ENCODE measurements at regions not wholly inside any gene's neighbourhood (a gene's known extent, or its start where the extent isn't known, plus 50 kb on each side); places are given as distances from the start of the nearest gene placed in this dataset.

- H3K27me3 ChIP-seq (ENCODE audit: control insufficient read depth, insufficient read depth), result no peaks in the 10 kb centered on the region
- DNase-seq (no peak), ATAC-seq (no peak)
- no peaks in the 10 kb centered on the region for H3K4me1 ChIP-seq (ENCODE audit: control insufficient read depth, insufficient read depth, low read length)
- intact Hi-C loops (cut with DNase I), result no loop called here
- no peak overlapping the region for H3K27ac ChIP-seq (ENCODE audit: low read length)
- H3K9me3 ChIP-seq (ENCODE audit: control insufficient read depth, low read length), result no peaks in the 10 kb centered on the region
- no peak overlapping the region for H3K4me3 ChIP-seq (ENCODE audit: low read length)
- 95% methylated on average over 3 of the region's 3 CpGs for WGBS
Observed at GRCh38 chr2:220932041-220932440, 640.1 kb downstream of the EPHA4 start.

GRCh38 chr2:220935789-220936321 is 636.2 kb downstream of the EPHA4 start:
- Histone ChIP-seq H3K4me1 (ENCODE audit: control insufficient read depth, insufficient read depth, low read length) (peaks cover 2% of the 10 kb centered on the region), H3K27me3 (ENCODE audit: control insufficient read depth, insufficient read depth) (no peaks in the 10 kb centered on the region), H3K4me3 (ENCODE audit: low read length) (peak overlapping the region; percentile 23), H3K9me3 (ENCODE audit: control insufficient read depth, low read length) (no peaks in the 10 kb centered on the region), H3K27ac (ENCODE audit: low read length) (peak overlapping the region; percentile 88)
- 70% methylated on average over 8 of the region's 8 CpGs for WGBS
- intact Hi-C loops (cut with DNase I), result no loop called here
- ATAC-seq (peak; percentile 29 to 58), DNase-seq (peak in 1 of 3 donors; percentile 59)

- Histone ChIP-seq H3K4me1 (ENCODE audit: control insufficient read depth, insufficient read depth, low read length) (peaks cover 3% of the 10 kb centered on the region), H3K27me3 (ENCODE audit: control insufficient read depth, insufficient read depth) (no peaks in the 10 kb centered on the region), H3K9me3 (ENCODE audit: control insufficient read depth, low read length) (no peaks in the 10 kb centered on the region), H3K27ac (ENCODE audit: low read length) (peak overlapping the region; percentile 98), H3K4me3 (ENCODE audit: low read length) (peak overlapping the region; percentile 57)
- intact Hi-C loops (cut with DNase I), result no loop called here
- no peak for DNase-seq
- ATAC-seq, result peak in 1 of 2 donors; percentile 16
- 68% methylated on average over 4 of the region's 4 CpGs for WGBS
Observed at GRCh38 chr2:220936641-220937197, 635.4 kb downstream of the EPHA4 start.

GRCh38 chr2:220937245-220937644 is 634.9 kb downstream of the EPHA4 start:
- Histone ChIP-seq H3K27me3 (ENCODE audit: control insufficient read depth, insufficient read depth) (no peaks in the 10 kb centered on the region), H3K4me3 (ENCODE audit: low read length) (peak overlapping the region; percentile 57), H3K4me1 (ENCODE audit: control insufficient read depth, insufficient read depth, low read length) (peaks cover 3% of the 10 kb centered on the region), H3K9me3 (ENCODE audit: control insufficient read depth, low read length) (no peaks in the 10 kb centered on the region), H3K27ac (ENCODE audit: low read length) (no peak overlapping the region)
- peak; percentile 51 to 72 for ATAC-seq
- no peak for DNase-seq
- 50% methylated on average over 1 of the region's 1 CpG for WGBS
- intact Hi-C loops (cut with DNase I), result no loop called here

- intact Hi-C loops (cut with DNase I), result no loop called here
- H3K27me3 ChIP-seq (ENCODE audit: control insufficient read depth, insufficient read depth), result no peaks in the 10 kb centered on the region
- H3K4me3 ChIP-seq (ENCODE audit: low read length), result no peak overlapping the region
- WGBS, result 85% methylated on average over 11 of the region's 11 CpGs
- H3K4me1 ChIP-seq (ENCODE audit: control insufficient read depth, insufficient read depth, low read length), result peaks cover 3% of the 10 kb centered on the region
- no peak overlapping the region for H3K27ac ChIP-seq (ENCODE audit: low read length)
- DNase-seq, result peak in 1 of 3 donors; percentile 37
- no peaks in the 10 kb centered on the region for H3K9me3 ChIP-seq (ENCODE audit: control insufficient read depth, low read length)
- ATAC-seq, result no peak
Observed at GRCh38 chr2:220940646-220941045, 631.5 kb downstream of the EPHA4 start.

GRCh38 chr2:220941683-220942082 is 630.4 kb downstream of the EPHA4 start:
- H3K27me3 ChIP-seq (ENCODE audit: control insufficient read depth, insufficient read depth), result no peaks in the 10 kb centered on the region
- peaks cover 3% of the 10 kb centered on the region for H3K4me1 ChIP-seq (ENCODE audit: control insufficient read depth, insufficient read depth, low read length)
- WGBS, result 38% methylated on average over 1 of the region's 1 CpG
- H3K4me3 ChIP-seq (ENCODE audit: low read length), result no peak overlapping the region
- no peak overlapping the region for H3K27ac ChIP-seq (ENCODE audit: low read length)
- no peaks in the 10 kb centered on the region for H3K9me3 ChIP-seq (ENCODE audit: control insufficient read depth, low read length)
- DNase-seq (no peak), ATAC-seq (peak; percentile 60 to 67)
- intact Hi-C loops (cut with DNase I), result no loop called here

- no peaks in the 10 kb centered on the region for H3K9me3 ChIP-seq (ENCODE audit: control insufficient read depth, low read length)
- H3K4me1 ChIP-seq (ENCODE audit: control insufficient read depth, insufficient read depth, low read length), result no peaks in the 10 kb centered on the region
- DNase-seq, result no peak
- H3K4me3 ChIP-seq (ENCODE audit: low read length), result no peak overlapping the region
- intact Hi-C loops (cut with DNase I), result no loop called here
- ATAC-seq, result no peak
- H3K27me3 ChIP-seq (ENCODE audit: control insufficient read depth, insufficient read depth), result no peaks in the 10 kb centered on the region
- WGBS, result 58% methylated on average over 1 of the region's 1 CpG
- H3K27ac ChIP-seq (ENCODE audit: low read length), result no peak overlapping the region
Observed at GRCh38 chr2:220946552-220946951, 625.6 kb downstream of the EPHA4 start.

GRCh38 chr2:220948579-220948978 is 623.5 kb downstream of the EPHA4 start:
- ATAC-seq, result no peak
- intact Hi-C loops (cut with DNase I), result no loop called here
- H3K27ac ChIP-seq (ENCODE audit: low read length), result no peak overlapping the region
- H3K4me3 ChIP-seq (ENCODE audit: low read length), result no peak overlapping the region
- no peaks in the 10 kb centered on the region for H3K9me3 ChIP-seq (ENCODE audit: control insufficient read depth, low read length)
- H3K27me3 ChIP-seq (ENCODE audit: control insufficient read depth, insufficient read depth), result no peaks in the 10 kb centered on the region
- 94% methylated on average over 4 of the region's 4 CpGs for WGBS
- H3K4me1 ChIP-seq (ENCODE audit: control insufficient read depth, insufficient read depth, low read length), result no peaks in the 10 kb centered on the region
- no peak for DNase-seq

- WGBS, result 66% methylated on average over 3 of the region's 3 CpGs
- no peak overlapping the region for H3K27ac ChIP-seq (ENCODE audit: low read length)
- no peaks in the 10 kb centered on the region for H3K9me3 ChIP-seq (ENCODE audit: control insufficient read depth, low read length)
- no peaks in the 10 kb centered on the region for H3K27me3 ChIP-seq (ENCODE audit: control insufficient read depth, insufficient read depth)
- H3K4me1 ChIP-seq (ENCODE audit: control insufficient read depth, insufficient read depth, low read length), result no peaks in the 10 kb centered on the region
- DNase-seq, result no peak
- intact Hi-C loops (cut with DNase I), result no loop called here
- no peak overlapping the region for H3K4me3 ChIP-seq (ENCODE audit: low read length)
- no peak for ATAC-seq
Observed at GRCh38 chr2:220949466-220949865, 622.6 kb downstream of the EPHA4 start.

GRCh38 chr2:220955776-220956175 is 616.3 kb downstream of the EPHA4 start:
- ATAC-seq, result no peak
- no peak for DNase-seq
- no peak overlapping the region for H3K4me3 ChIP-seq (ENCODE audit: low read length)
- peaks cover 2% of the 10 kb centered on the region for H3K4me1 ChIP-seq (ENCODE audit: control insufficient read depth, insufficient read depth, low read length)
- H3K9me3 ChIP-seq (ENCODE audit: control insufficient read depth, low read length), result no peaks in the 10 kb centered on the region
- H3K27ac ChIP-seq (ENCODE audit: low read length), result no peak overlapping the region
- no peaks in the 10 kb centered on the region for H3K27me3 ChIP-seq (ENCODE audit: control insufficient read depth, insufficient read depth)
- 26% methylated on average over 1 of the region's 1 CpG for WGBS
- intact Hi-C loops (cut with DNase I), result loop anchor here in 1 of 4 donors (5.0 to 10.0 kb wide), 2 partner anchors 271 to 617 kb away; partner anchors contain the start of gene EPHA4

GRCh38 chr2:220956429-220956828 is 615.7 kb downstream of the EPHA4 start:
- 43% methylated on average over 2 of the region's 2 CpGs for WGBS
- H3K9me3 ChIP-seq (ENCODE audit: control insufficient read depth, low read length), result no peaks in the 10 kb centered on the region
- peaks cover 5% of the 10 kb centered on the region for H3K4me1 ChIP-seq (ENCODE audit: control insufficient read depth, insufficient read depth, low read length)
- H3K27ac ChIP-seq (ENCODE audit: low read length), result no peak overlapping the region
- H3K4me3 ChIP-seq (ENCODE audit: low read length), result no peak overlapping the region
- intact Hi-C loops (cut with DNase I), result loop anchor here in 1 of 4 donors (5.0 to 10.0 kb wide), 2 partner anchors 272 to 616 kb away; partner anchors contain the start of gene EPHA4
- DNase-seq, result no peak
- H3K27me3 ChIP-seq (ENCODE audit: control insufficient read depth, insufficient read depth), result no peaks in the 10 kb centered on the region
- no peak for ATAC-seq
